ENCODE measurements at regions not wholly inside any gene's neighbourhood (a gene's known extent, or its start where the extent isn't known, plus 50 kb on each side); places are given as distances from the start of the nearest gene placed in this dataset.

- TF ChIP-seq CTCF (IDR thresholded peaks at IDR 0.05; ENCODE audit: insufficient read depth, low read length) (no peak), POLR2AphosphoS5 (IDR thresholded peaks at IDR 0.05; ENCODE audit: low read depth) (no peak), GABPA (IDR thresholded peaks at IDR 0.05; ENCODE audit: low read depth) (no peak), SPI1 (IDR thresholded peaks at IDR 0.05; ENCODE audit: borderline replicate concordance, low read depth) (no peak)
- TF ChIP-seq, protein P1, sequence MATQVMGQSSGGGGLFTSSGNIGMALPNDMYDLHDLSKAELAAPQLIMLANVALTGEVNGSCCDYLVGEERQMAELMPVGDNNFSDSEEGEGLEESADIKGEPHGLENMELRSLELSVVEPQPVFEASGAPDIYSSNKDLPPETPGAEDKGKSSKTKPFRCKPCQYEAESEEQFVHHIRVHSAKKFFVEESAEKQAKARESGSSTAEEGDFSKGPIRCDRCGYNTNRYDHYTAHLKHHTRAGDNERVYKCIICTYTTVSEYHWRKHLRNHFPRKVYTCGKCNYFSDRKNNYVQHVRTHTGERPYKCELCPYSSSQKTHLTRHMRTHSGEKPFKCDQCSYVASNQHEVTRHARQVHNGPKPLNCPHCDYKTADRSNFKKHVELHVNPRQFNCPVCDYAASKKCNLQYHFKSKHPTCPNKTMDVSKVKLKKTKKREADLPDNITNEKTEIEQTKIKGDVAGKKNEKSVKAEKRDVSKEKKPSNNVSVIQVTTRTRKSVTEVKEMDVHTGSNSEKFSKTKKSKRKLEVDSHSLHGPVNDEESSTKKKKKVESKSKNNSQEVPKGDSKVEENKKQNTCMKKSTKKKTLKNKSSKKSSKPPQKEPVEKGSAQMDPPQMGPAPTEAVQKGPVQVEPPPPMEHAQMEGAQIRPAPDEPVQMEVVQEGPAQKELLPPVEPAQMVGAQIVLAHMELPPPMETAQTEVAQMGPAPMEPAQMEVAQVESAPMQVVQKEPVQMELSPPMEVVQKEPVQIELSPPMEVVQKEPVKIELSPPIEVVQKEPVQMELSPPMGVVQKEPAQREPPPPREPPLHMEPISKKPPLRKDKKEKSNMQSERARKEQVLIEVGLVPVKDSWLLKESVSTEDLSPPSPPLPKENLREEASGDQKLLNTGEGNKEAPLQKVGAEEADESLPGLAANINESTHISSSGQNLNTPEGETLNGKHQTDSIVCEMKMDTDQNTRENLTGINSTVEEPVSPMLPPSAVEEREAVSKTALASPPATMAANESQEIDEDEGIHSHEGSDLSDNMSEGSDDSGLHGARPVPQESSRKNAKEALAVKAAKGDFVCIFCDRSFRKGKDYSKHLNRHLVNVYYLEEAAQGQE (IDR thresholded peaks at IDR 0.05; ENCODE audit: insufficient replicate concordance, low read depth) = no peak
Measured at GRCh38 chr5:158267228-158267627, 408.3 kb upstream of the CLINT1 start.

All from HL-60 (cell line).